GM18511 (cell line): ENCODE measurements at regions not wholly inside any gene's neighbourhood (a gene's known extent, or its start where the extent isn't known, plus 50 kb on each side); places are given as distances from the start of the nearest gene placed in this dataset.
"Not testable (repeated sequence)": the region's sequence is repeated elsewhere in the genome, so short reads cannot be mapped to it uniquely, and the experiment has no call there.

ENCODE experiments used
- ATAC-seq: cut with Tn5 transposase; IDR thresholded peaks from one replicate; pipeline ENCODE4 v1.9.1; 2021; ENCODE audit warnings: mild to moderate bottlenecking, moderate library complexity; ENCODE audit not compliant: unreplicated experiment

GRCh38 chr11:38751421-38751820 lies 2153.4 kb upstream of the RAG2 start:
- no peak for ATAC-seq

- ATAC-seq: not testable (repeated sequence)
These were observed 2148.5 kb upstream of the RAG2 start for GRCh38 chr11:38746516-38746915.

GRCh38 chr11:38723361-38723760 lies 2125.3 kb upstream of the RAG2 start:
- no peak for ATAC-seq

- no peak for ATAC-seq
These were observed 2123.7 kb upstream of the RAG2 start for GRCh38 chr11:38721586-38722315.

GRCh38 chr11:38718659-38719058 lies 2120.6 kb upstream of the RAG2 start:
- no peak for ATAC-seq

GRCh38 chr11:38718049-38718448 lies 2120.0 kb upstream of the RAG2 start:
- no peak for ATAC-seq

- ATAC-seq: no peak
These were observed 2113.1 kb upstream of the RAG2 start for GRCh38 chr11:38711110-38711509.

GRCh38 chr11:38710262-38710661 lies 2112.2 kb upstream of the RAG2 start:
- no peak for ATAC-seq

GRCh38 chr11:38700111-38700510 lies 2102.1 kb upstream of the RAG2 start:
- ATAC-seq: no peak

- no peak for ATAC-seq
These were observed 2095.3 kb upstream of the RAG2 start for GRCh38 chr11:38693306-38693705.

GRCh38 chr11:38690211-38690610 lies 2092.2 kb upstream of the RAG2 start:
- ATAC-seq: not testable (repeated sequence)

- ATAC-seq: no peak
These were observed 2089.0 kb upstream of the RAG2 start for GRCh38 chr11:38687008-38687407.

- ATAC-seq: no peak
These were observed 2085.4 kb upstream of the RAG2 start for GRCh38 chr11:38683484-38683883.

GRCh38 chr11:38680746-38681145 lies 2082.7 kb upstream of the RAG2 start:
- no peak for ATAC-seq

- no peak for ATAC-seq
These were observed 2082.1 kb upstream of the RAG2 start for GRCh38 chr11:38680166-38680565.

- no peak for ATAC-seq
These were observed 2074.4 kb upstream of the RAG2 start for GRCh38 chr11:38672445-38672844.

- ATAC-seq: no peak
These were observed 2069.3 kb upstream of the RAG2 start for GRCh38 chr11:38667359-38667758.

GRCh38 chr11:38648604-38649003 lies 2050.6 kb upstream of the RAG2 start:
- ATAC-seq: no peak

GRCh38 chr11:38646382-38646781 lies 2048.3 kb upstream of the RAG2 start:
- ATAC-seq: no peak

- no peak for ATAC-seq
These were observed 2042.8 kb upstream of the RAG2 start for GRCh38 chr11:38640854-38641253.

- no peak for ATAC-seq
These were observed 2014.7 kb upstream of the RAG2 start for GRCh38 chr11:38612701-38613100.

GRCh38 chr11:38601371-38601770 lies 2003.3 kb upstream of the RAG2 start:
- ATAC-seq: not testable (repeated sequence)

GRCh38 chr11:38598418-38598817 lies 2000.4 kb upstream of the RAG2 start:
- no peak for ATAC-seq
